ENCODE measurements at regions not wholly inside any gene's neighbourhood (a gene's known extent, or its start where the extent isn't known, plus 50 kb on each side); places are given as distances from the start of the nearest gene placed in this dataset.

- WGBS (ENCODE audit: extremely low coverage, insufficient read length, low lambda C conversion rate) = no CpG with 5 or more reads among the region's 2 CpGs
- no peaks in the 10 kb centered on the region for H3K27me3 ChIP-seq (ENCODE audit: insufficient read depth, low read length)
- H3K4ac ChIP-seq (ENCODE audit: low read depth, low read length) = no peak overlapping the region
- no peaks in the 10 kb centered on the region for H3K23me2 ChIP-seq (ENCODE audit: insufficient read length, low read depth, low read length, poor library complexity, severe bottlenecking)
- H2BK20ac ChIP-seq (ENCODE audit: low read depth, low read length, poor library complexity, severe bottlenecking) = no peak overlapping the region
- Mint-ChIP-seq H3K36me3 (ENCODE audit: insufficient read depth in 1 of 3, low read depth in 3 of 3) (no peaks in the 10 kb centered on the region), H3K4me1 (peaks cover 0 to 4% of the 10 kb centered on the region in 2 experiments; a peak in 1 of 4 replicates), H3K4me3 (no peak overlapping the region), H3K27me3 (ENCODE audit: low read depth) (no peaks in the 10 kb centered on the region), H3K9me3 (no peaks in the 10 kb centered on the region), H3K27ac (no peak overlapping the region)
- H4K20me1 ChIP-seq (ENCODE audit: control insufficient read depth, insufficient read depth, insufficient read length) = no peaks in the 10 kb centered on the region
- no peak overlapping the region for H4K5ac ChIP-seq (ENCODE audit: insufficient read length, low read depth, low read length)
- no peak overlapping the region for H3K56ac ChIP-seq (ENCODE audit: insufficient read length, low read depth, low read length)
- no peak overlapping the region for H2BK12ac ChIP-seq (ENCODE audit: insufficient read length, low read depth, low read length)
- no peak overlapping the region for H2BK15ac ChIP-seq (ENCODE audit: low read depth, low read length)
- H3K79me2 ChIP-seq (ENCODE audit: insufficient read depth, low read length) = no peaks in the 10 kb centered on the region
- no peak overlapping the region for H2AK5ac ChIP-seq (ENCODE audit: insufficient read length, low read length)
- H3T11ph ChIP-seq (ENCODE audit: low read length) = no peak overlapping the region
- H2AFZ ChIP-seq (ENCODE audit: low read length) = no peak overlapping the region
- no peak overlapping the region for H3K14ac ChIP-seq (ENCODE audit: insufficient read depth, low read length)
- no peak overlapping the region for H4K91ac ChIP-seq (ENCODE audit: insufficient read length, low read depth, low read length)
- H4K8ac ChIP-seq (replicated peaks; ENCODE audit: insufficient read length, low read depth, low read length) = no peak overlapping the region
- no peaks in the 10 kb centered on the region for H3K79me1 ChIP-seq (ENCODE audit: insufficient read depth, low read depth, low read length, poor library complexity, severe bottlenecking)
- no peaks in the 10 kb centered on the region for H3K4me1 ChIP-seq (ENCODE audit: insufficient read depth, low read length)
- no peak overlapping the region for H3K23ac ChIP-seq (ENCODE audit: insufficient read length, low read depth, low read length)
- H2BK5ac ChIP-seq (ENCODE audit: insufficient read length, low read length) = no peak overlapping the region
- no peak overlapping the region for H3K9ac ChIP-seq (ENCODE audit: extremely low read depth, insufficient read length, low read length)
- no peaks in the 10 kb centered on the region for H3K9me3 ChIP-seq (ENCODE audit: control insufficient read depth, low read depth, low read length)
- H2BK120ac ChIP-seq (ENCODE audit: low read depth, low read length, poor library complexity, severe bottlenecking) = no peak overlapping the region
- DNase-seq = no peak
- TF ChIP-seq CTCF (conservative IDR thresholded peaks at IDR 0.05) = no peak
- no peak overlapping the region for H3K4me2 ChIP-seq (ENCODE audit: insufficient read depth, insufficient read length, low read length)
- H3K27ac ChIP-seq (ENCODE audit: insufficient read length, low read depth, low read length) = no peak overlapping the region
- H3K18ac ChIP-seq (ENCODE audit: insufficient read length, low read depth, low read length) = no peak overlapping the region
These were observed 380.8 kb downstream of the DOK5 start for GRCh38 chr20:54856202-54856601.

All from H9 (cell line).